Pancreas (tissue), 10 donors: ENCODE measurements at regions not wholly inside any gene's neighbourhood (a gene's known extent, or its start where the extent isn't known, plus 50 kb on each side); places are given as distances from the start of the nearest gene placed in this dataset.

Source experiments
- ATAC-seq, 4 donors: fragments of 200-7000 bp; cut with Tn5 transposase; one replicate each; pipeline versions ENCODE4 v1.8.0 to v1.9.1; 2020; ENCODE audit warnings: mild to moderate bottlenecking in 4 of 4, moderate library complexity in 4 of 4
- DNase-seq, 6 donors: peaks; one replicate each; pipeline ENCODE4 v3.0.0-alpha.2; 2020
- FAIRE-seq: peaks from 2 replicates; lab custom pipeline; 2012; peaks lifted over from hg19 to GRCh38; lab: Jason Lieb, UNC
- H3K27ac ChIP-seq, 4 donors: fragments of 200-600 bp; sonication (generic); 1 replicate in 3 of 4; 2 replicates in 1 of 4; pipeline versions ENCODE4 v1.5.0 to v1.8.0; 2020
- H3K27me3 ChIP-seq, 4 donors: fragments of 200-600 bp; one replicate each; pipeline ENCODE4 v1.8.0; 2021
- H3K36me3 ChIP-seq, 3 donors: fragments of 200-600 bp; sonication (generic) in 1 of 3; one replicate each; pipeline versions ENCODE4 v1.5.0 to v1.8.0; 2020 to 2021
- H3K4me1 ChIP-seq, 3 donors: fragments of 200-600 bp; one replicate each; pipeline ENCODE4 v1.8.0; 2021
- H3K4me3 ChIP-seq, 4 donors: fragments of 200-600 bp; sonication (generic) in 2 of 4; one replicate each; pipeline versions ENCODE4 v1.5.0 to v1.8.0; 2020 to 2021
- H3K9me3 ChIP-seq, 4 donors: fragments of 200-600 bp; one replicate each; pipeline ENCODE4 v1.8.0; 2021
- CTCF ChIP-seq, 4 donors: fragments of 200-600 bp; sonication (generic) in 3 of 4; IDR thresholded peaks; one replicate each; pipeline versions ENCODE4 v1.5.0 to v1.8.0; 2021; ENCODE audit warnings: antibody characterized with exemption in 4 of 4
- WGBS, 2 donors: extraction: QIAGEN DNeasy Blood & Tissue Kit; methylation state at CpG; one replicate each; pipeline ENCODE4 v1.1.7; 2013; 5-methylcytosine and 5-hydroxymethylcytosine counted together
- intact Hi-C, 3 donors: fragments of 100-400 bp; cut with DNase I; formaldehyde crosslinking; loops; one replicate each; pipeline versions ENCODE4 v1.11.1 to v1.14.2; 2022
- donor health status: healthy with polysubstance abuse.
- donor health status: DM: no; HTN: no; CAD: no; lungs with moderate emphysema.
- donor health status: DM: no; HTN: no; CAD: no.
- donor health status: control.
- donor health status: control.
- donor health status: Bipolar disorder and iron deficiency.
- donor health status: DM: yes; HTN: yes; CAD: no.
- donor health status: DM: no; HTN: no; CAD: no.
- donor health status: DM: no; HTN: no; CAD: no.
- donor health status: DM: yes; HTN: yes; CAD: no.

DNA sequence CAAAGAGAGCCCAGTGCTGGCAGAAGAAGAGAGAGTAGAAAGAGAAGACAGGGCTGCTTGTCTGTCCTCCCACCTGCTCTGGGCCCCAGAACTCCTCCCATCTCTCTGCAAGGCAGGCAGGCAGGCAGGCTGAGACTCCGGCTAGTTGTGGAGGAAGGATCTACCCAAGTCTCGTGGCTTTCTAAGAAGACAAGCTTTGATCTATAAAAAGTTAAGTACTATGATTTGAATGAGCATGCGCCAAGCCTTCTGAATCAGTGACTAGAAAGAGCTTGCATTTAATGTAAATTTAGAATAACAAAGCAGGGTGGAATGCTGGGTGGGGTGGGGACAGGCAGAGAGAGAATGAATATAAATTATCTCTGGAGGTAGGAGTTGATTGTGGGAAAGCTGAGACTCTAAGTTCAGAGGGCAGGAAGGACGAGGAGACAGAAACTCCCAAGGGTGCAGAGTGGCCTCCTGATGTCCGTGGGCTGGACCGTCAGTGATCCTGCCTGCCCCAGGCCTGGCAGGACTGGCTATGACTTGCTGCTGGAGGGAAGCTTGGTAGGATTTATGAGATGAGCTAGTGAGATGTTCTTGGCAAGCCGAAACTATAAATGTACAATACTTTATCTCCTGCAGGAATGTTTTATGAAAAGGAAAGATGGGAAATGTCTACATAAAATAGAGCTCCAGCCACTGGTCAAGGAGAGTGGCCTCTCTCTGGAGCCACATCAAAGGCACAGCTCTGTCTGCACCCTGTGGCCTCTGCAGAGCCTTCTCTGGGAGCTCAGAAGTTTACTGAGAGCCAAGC is 447.5 kb downstream of the TNS1 start:
- Histone ChIP-seq H3K9me3 (no peaks in the 10 kb centered on the region), H3K27me3 (no peaks in the 10 kb centered on the region), H3K27ac (no peak overlapping the region), H3K4me3 (no peak overlapping the region), H3K4me1 (no peaks in the 10 kb centered on the region), H3K36me3 (no peaks in the 10 kb centered on the region)
- 66 to 68% methylated on average over 7 of the region's 7 CpGs for WGBS, 2 donors
- DNase-seq = no peak
- intact Hi-C loops = no loop called here
- FAIRE-seq = no peak
- no peak for TF ChIP-seq CTCF (IDR thresholded peaks at IDR 0.05)
- no peak for ATAC-seq

GRCh38 chr2:217553679-217554078 is 449.1 kb downstream of the TNS1 start:
- H3K27ac ChIP-seq = no peak overlapping the region

GRCh38 chr2:217553202-217553601 is 449.6 kb downstream of the TNS1 start:
- ATAC-seq (no peak), FAIRE-seq (no peak), DNase-seq (no peak)
- Histone ChIP-seq H3K9me3 (no peaks in the 10 kb centered on the region), H3K4me3 (no peak overlapping the region), H3K27ac (no peak overlapping the region), H3K27me3 (no peaks in the 10 kb centered on the region), H3K4me1 (no peaks in the 10 kb centered on the region), H3K36me3 (no peaks in the 10 kb centered on the region)
- no peak for TF ChIP-seq CTCF (IDR thresholded peaks at IDR 0.05)
- intact Hi-C loops = no loop called here
- 55 to 63% methylated on average over 4 of the region's 4 CpGs for WGBS, 2 donors

More at GRCh38 chr2:217553679-217554078, 449.1 kb downstream of the TNS1 start:
- no peak for TF ChIP-seq CTCF (IDR thresholded peaks at IDR 0.05)
- DNase-seq = no peak
- Histone ChIP-seq H3K4me3 (no peak overlapping the region), H3K36me3 (no peaks in the 10 kb centered on the region), H3K4me1 (no peaks in the 10 kb centered on the region), H3K9me3 (no peaks in the 10 kb centered on the region), H3K27me3 (no peaks in the 10 kb centered on the region)
- WGBS, 2 donors = 77 to 92% methylated on average over 2 of the region's 2 CpGs
- no peak for FAIRE-seq
- ATAC-seq = no peak
- intact Hi-C loops = no loop called here

DNA sequence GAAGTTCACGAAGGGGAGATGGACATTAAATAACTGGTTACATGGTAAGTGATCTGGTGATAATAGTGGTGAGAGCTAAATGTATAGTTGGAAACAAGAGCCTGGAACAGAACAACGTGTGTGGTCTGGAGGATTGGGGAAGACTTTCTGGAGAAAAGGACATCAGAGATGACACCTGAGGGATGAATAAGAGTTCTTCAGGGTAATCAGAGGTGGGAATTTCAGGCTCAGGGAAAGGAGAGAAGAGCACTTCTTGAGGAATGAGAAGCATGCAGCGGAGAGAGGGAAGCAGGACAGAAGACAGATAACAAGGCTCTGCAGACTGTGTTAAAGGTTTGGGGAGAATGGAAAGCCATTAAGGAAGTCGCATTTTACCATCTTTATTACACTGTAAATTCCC is 450.7 kb downstream of the TNS1 start:
- ATAC-seq (no peak), DNase-seq (no peak), FAIRE-seq (no peak)
- Histone ChIP-seq H3K4me3 (no peak overlapping the region), H3K27ac (no peak overlapping the region), H3K27me3 (no peaks in the 10 kb centered on the region), H3K9me3 (no peaks in the 10 kb centered on the region), H3K36me3 (no peaks in the 10 kb centered on the region), H3K4me1 (no peaks in the 10 kb centered on the region)
- intact Hi-C loops = no loop called here
- 75 to 77% methylated on average over 4 of the region's 4 CpGs for WGBS, 2 donors
- no peak for TF ChIP-seq CTCF (IDR thresholded peaks at IDR 0.05)

DNA sequence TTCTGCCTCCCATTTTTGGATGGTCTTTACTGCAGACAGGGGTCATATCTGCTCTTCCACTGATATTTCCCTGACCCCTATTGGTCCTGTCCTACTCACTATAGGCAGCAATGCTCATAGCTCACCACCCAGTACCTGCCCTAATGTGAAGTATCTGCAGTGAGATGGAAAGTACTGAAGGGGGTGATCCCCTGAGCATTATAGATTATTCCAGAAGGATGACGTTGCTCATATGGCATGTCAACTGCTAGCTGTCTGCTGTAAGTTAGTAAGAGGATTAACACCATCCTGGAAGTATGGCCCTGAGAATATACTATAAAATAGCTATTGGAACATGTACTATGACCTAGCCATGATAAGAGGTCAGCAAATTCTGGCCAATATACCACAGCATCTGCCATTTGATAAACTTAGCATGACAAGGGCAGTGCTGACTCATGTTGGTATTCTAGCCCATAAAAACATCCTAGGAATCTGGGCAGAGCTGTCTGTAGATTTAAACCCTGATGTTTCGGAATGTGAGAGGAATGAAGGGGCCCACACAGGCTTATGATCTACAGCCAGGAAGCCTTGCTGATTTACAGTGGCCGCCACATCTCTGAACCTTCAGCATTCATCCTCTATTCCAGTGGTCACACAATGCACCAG is 451.4 kb downstream of the TNS1 start:
- Histone ChIP-seq H3K27me3 (no peaks in the 10 kb centered on the region), H3K27ac (no peak overlapping the region), H3K9me3 (no peaks in the 10 kb centered on the region), H3K4me3 (no peak overlapping the region), H3K36me3 (no peaks in the 10 kb centered on the region), H3K4me1 (no peaks in the 10 kb centered on the region)
- ATAC-seq = no peak
- TF ChIP-seq CTCF (IDR thresholded peaks at IDR 0.05) = no peak
- intact Hi-C loops = no loop called here
- 71 to 74% methylated on average over 3 of the region's 3 CpGs for WGBS, 2 donors
- no peak for FAIRE-seq
- no peak for DNase-seq
